Activated CD8-positive, alpha-beta T cell treated with anti-CD3 and anti-CD28 coated beads for 36 hours (primary cell): ENCODE measurements at regions not wholly inside any gene's neighbourhood (a gene's known extent, or its start where the extent isn't known, plus 50 kb on each side); places are given as distances from the start of the nearest gene placed in this dataset.

Source experiments
- ATAC-seq: fragments of 200-7000 bp; cut with Tn5 transposase; one replicate; pipeline ENCODE4 v1.10.0; 2021; ENCODE audit warnings: mild to moderate bottlenecking, moderate library complexity
- CTCF ChIA-PET: fragments of 350-600 bp; sonication (Branson Sonifier 250); formaldehyde crosslinking; loops from one replicate; lab custom pipeline; 2021; ENCODE audit warnings: antibody characterized with exemption; lab: Charles Lee
- POLR2A ChIA-PET: fragments of 350-600 bp; sonication (Branson Sonifier 250); formaldehyde crosslinking; loops from one replicate; lab custom pipeline; 2021; ENCODE audit warnings: antibody characterized with exemption; lab: Charles Lee
- DNase-seq: peaks from one replicate; pipeline ENCODE4 v3.0.0-alpha.2; 2020
- H3K27ac Mint-ChIP-seq: one replicate; pipeline ENCODE4 v1.8.0; 2021; ENCODE audit warnings: mild to moderate bottlenecking, mixed read lengths
- H3K27me3 Mint-ChIP-seq: one replicate; pipeline ENCODE4 v1.8.0; 2021; ENCODE audit warnings: mixed read lengths
- H3K36me3 Mint-ChIP-seq: one replicate; pipeline ENCODE4 v1.8.0; 2021; ENCODE audit warnings: low read depth, mixed read lengths
- H3K4me1 Mint-ChIP-seq: one replicate; pipeline ENCODE4 v1.8.0; 2021; ENCODE audit warnings: low read depth, mixed read lengths
- H3K4me3 Mint-ChIP-seq: one replicate; pipeline ENCODE4 v1.8.0; 2021; ENCODE audit warnings: mild to moderate bottlenecking, moderate library complexity, mixed read lengths
- H3K9me3 Mint-ChIP-seq: one replicate; pipeline ENCODE4 v1.8.0; 2021; ENCODE audit warnings: mixed read lengths
- intact Hi-C: fragments of 100-400 bp; cut with micrococcal nuclease; formaldehyde crosslinking; loops from one replicate; pipeline ENCODE4 v1.10.0; 2022
- TF ChIP-seq, protein P1 (sequence below): fragments of 200-600 bp; IDR thresholded peaks from one replicate; pipeline ENCODE4 v1.8.0; 2022; ENCODE audit warnings: antibody characterized with exemption, mild to moderate bottlenecking

- H3K9me3 Mint-ChIP-seq = no peaks in the 10 kb centered on the region
- no peaks in the 10 kb centered on the region for H3K36me3 Mint-ChIP-seq
- DNase-seq (no peak), ATAC-seq (no peak)
- TF ChIP-seq, protein P1, sequence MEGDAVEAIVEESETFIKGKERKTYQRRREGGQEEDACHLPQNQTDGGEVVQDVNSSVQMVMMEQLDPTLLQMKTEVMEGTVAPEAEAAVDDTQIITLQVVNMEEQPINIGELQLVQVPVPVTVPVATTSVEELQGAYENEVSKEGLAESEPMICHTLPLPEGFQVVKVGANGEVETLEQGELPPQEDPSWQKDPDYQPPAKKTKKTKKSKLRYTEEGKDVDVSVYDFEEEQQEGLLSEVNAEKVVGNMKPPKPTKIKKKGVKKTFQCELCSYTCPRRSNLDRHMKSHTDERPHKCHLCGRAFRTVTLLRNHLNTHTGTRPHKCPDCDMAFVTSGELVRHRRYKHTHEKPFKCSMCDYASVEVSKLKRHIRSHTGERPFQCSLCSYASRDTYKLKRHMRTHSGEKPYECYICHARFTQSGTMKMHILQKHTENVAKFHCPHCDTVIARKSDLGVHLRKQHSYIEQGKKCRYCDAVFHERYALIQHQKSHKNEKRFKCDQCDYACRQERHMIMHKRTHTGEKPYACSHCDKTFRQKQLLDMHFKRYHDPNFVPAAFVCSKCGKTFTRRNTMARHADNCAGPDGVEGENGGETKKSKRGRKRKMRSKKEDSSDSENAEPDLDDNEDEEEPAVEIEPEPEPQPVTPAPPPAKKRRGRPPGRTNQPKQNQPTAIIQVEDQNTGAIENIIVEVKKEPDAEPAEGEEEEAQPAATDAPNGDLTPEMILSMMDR = no peak
- CTCF ChIA-PET = interaction anchor here (1.4 to 2.0 kb wide), 2 partner anchors 119 to 125 kb away, joined by 3 to 5 read pairs; no protein-coding TSS in a partner anchor
- H3K4me1 Mint-ChIP-seq = peaks cover 22% of the 10 kb centered on the region
- POLR2A ChIA-PET = interaction anchor here (0.8 to 1.3 kb wide), 2 partner anchors 8 to 58 kb away, joined by 3 to 4 read pairs; no protein-coding TSS in a partner anchor
- H3K27me3 Mint-ChIP-seq = no peaks in the 10 kb centered on the region
- H3K27ac Mint-ChIP-seq = no peak overlapping the region
- H3K4me3 Mint-ChIP-seq = no peak overlapping the region
- intact Hi-C loops = no loop called here
Observed at GRCh38 chr17:77894126-77894956, 64.2 kb upstream of the TNRC6C start.

GRCh38 chr17:77897741-77898301 lies 60.7 kb upstream of the TNRC6C start:
- CTCF ChIA-PET = no interaction called here
- intact Hi-C loops = no loop called here
- DNase-seq = no peak

GRCh38 chr17:77898521-77899434 lies 59.7 kb upstream of the TNRC6C start:
- intact Hi-C loops = no loop called here
- Mint-ChIP-seq H3K27ac (no peak overlapping the region), H3K36me3 (no peaks in the 10 kb centered on the region), H3K4me3 (no peak overlapping the region), H3K9me3 (no peaks in the 10 kb centered on the region), H3K27me3 (no peaks in the 10 kb centered on the region), H3K4me1 (peaks cover 8% of the 10 kb centered on the region)
- TF ChIP-seq, protein P1 = no peak
- ChIA-PET CTCF (interaction anchor here (1.1 to 1.7 kb wide), 4 partner anchors 10 to 114 kb away, joined by 3 to 6 read pairs (median 4); no protein-coding TSS in a partner anchor), POLR2A (interaction anchor here (1.1 kb wide), 1 partner anchor 27 kb away, joined by 3 read pairs; no protein-coding TSS in a partner anchor)
- ATAC-seq = no peak
- DNase-seq = no peak

More at GRCh38 chr17:77897741-77898301, 60.7 kb upstream of the TNRC6C start:
- H3K4me1 Mint-ChIP-seq = peaks cover 18% of the 10 kb centered on the region
- H3K27me3 Mint-ChIP-seq = no peaks in the 10 kb centered on the region
- TF ChIP-seq, protein P1 = no peak
- POLR2A ChIA-PET = interaction anchor here (1.1 kb wide), 1 partner anchor 26 kb away, joined by 3 read pairs; no protein-coding TSS in a partner anchor
- no peaks in the 10 kb centered on the region for H3K9me3 Mint-ChIP-seq
- H3K4me3 Mint-ChIP-seq = no peak overlapping the region
- H3K27ac Mint-ChIP-seq = no peak overlapping the region
- H3K36me3 Mint-ChIP-seq = no peaks in the 10 kb centered on the region
- ATAC-seq = no peak

DNA sequence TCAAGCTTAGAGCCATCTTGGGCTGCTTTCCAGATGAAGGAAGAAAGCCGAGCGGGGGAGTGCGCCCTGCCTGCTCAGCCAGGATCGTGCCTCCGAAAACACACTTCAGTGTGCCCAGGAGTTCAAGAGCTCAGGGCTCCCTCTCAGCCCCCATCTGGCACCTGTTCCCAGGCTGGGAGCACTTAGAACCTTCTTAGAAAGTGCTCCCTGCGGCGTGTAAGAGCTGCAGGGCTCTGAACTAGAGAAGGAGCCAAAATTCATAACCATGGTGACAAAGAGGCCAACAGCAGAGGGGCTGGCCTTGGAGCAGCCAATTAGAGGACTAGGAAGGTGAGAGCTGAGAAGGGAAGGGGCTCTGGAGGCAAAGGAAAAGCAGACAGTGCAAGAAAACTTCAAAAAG lies 59.0 kb upstream of the TNRC6C start:
- no peak overlapping the region for H3K27ac Mint-ChIP-seq
- POLR2A ChIA-PET = no interaction called here
- H3K9me3 Mint-ChIP-seq = no peaks in the 10 kb centered on the region
- intact Hi-C loops = no loop called here
- no peaks in the 10 kb centered on the region for H3K36me3 Mint-ChIP-seq
- H3K27me3 Mint-ChIP-seq = no peaks in the 10 kb centered on the region
- DNase-seq (no peak), ATAC-seq (no peak)
- peaks cover 3% of the 10 kb centered on the region for H3K4me1 Mint-ChIP-seq
- H3K4me3 Mint-ChIP-seq = no peak overlapping the region
- TF ChIP-seq, protein P1 = no peak
- CTCF ChIA-PET = interaction anchor here (1.1 to 1.7 kb wide), 4 partner anchors 10 to 114 kb away, joined by 3 to 6 read pairs (median 4); no protein-coding TSS in a partner anchor
